GM06990 (cell line): ENCODE measurements at regions not wholly inside any gene's neighbourhood (a gene's known extent, or its start where the extent isn't known, plus 50 kb on each side); places are given as distances from the start of the nearest gene placed in this dataset.

Source experiments
- DNase-seq: peaks from one replicate; pipeline ENCODE4 v3.0.0-alpha.2; 2011; ENCODE audit not compliant: insufficient read length; ENCODE audit errors: extremely low read depth
- H3K27me3 ChIP-seq: replicated peaks from 2 replicates; pipeline ENCODE4 v1.6.0; 2011; ENCODE audit warnings: low read length; ENCODE audit not compliant: control insufficient read depth, insufficient read depth
- H3K36me3 ChIP-seq: 2 replicates; pipeline ENCODE4 v1.5.1; 2011; ENCODE audit warnings: low read length; ENCODE audit not compliant: control insufficient read depth, insufficient read depth
- H3K4me3 ChIP-seq: replicated peaks from 2 replicates; pipeline ENCODE4 v1.5.1; 2011; ENCODE audit warnings: low read depth, mild to moderate bottlenecking, control low read depth, low read length
- TF ChIP-seq, protein P1 (sequence below): IDR thresholded peaks from 2 replicates; pipeline ENCODE4 v1.5.1; 2011; ENCODE audit warnings: low read length, control low read depth, mild to moderate bottlenecking, inconsistent platforms; ENCODE audit not compliant: insufficient read depth, poor library complexity, severe bottlenecking

DNA sequence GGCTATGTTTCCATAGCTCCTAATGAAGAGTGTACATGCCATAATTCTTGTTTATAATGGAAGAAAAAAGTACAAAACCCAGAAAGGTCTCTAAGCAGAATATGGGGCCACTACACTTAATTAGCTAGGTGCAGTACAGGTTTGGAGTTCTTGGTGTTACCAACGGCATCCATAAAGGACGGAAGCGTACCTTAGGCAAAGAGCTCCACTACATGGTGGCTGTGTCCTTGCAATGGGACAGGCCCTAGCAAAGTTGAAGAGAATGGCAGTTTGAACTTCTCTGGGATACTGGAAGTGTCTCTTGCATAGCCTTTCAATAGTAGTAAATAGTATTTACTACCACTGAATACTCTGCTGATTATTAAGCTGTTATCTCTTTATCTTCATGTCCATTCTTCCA is 371.7 kb upstream of the MMS22L start:
- Histone ChIP-seq H3K27me3 (no peaks in the 10 kb centered on the region), H3K4me3 (no peak overlapping the region), H3K36me3 (no peaks in the 10 kb centered on the region)
- TF ChIP-seq, protein P1, sequence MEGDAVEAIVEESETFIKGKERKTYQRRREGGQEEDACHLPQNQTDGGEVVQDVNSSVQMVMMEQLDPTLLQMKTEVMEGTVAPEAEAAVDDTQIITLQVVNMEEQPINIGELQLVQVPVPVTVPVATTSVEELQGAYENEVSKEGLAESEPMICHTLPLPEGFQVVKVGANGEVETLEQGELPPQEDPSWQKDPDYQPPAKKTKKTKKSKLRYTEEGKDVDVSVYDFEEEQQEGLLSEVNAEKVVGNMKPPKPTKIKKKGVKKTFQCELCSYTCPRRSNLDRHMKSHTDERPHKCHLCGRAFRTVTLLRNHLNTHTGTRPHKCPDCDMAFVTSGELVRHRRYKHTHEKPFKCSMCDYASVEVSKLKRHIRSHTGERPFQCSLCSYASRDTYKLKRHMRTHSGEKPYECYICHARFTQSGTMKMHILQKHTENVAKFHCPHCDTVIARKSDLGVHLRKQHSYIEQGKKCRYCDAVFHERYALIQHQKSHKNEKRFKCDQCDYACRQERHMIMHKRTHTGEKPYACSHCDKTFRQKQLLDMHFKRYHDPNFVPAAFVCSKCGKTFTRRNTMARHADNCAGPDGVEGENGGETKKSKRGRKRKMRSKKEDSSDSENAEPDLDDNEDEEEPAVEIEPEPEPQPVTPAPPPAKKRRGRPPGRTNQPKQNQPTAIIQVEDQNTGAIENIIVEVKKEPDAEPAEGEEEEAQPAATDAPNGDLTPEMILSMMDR = no peak
- DNase-seq = no peak

DNA sequence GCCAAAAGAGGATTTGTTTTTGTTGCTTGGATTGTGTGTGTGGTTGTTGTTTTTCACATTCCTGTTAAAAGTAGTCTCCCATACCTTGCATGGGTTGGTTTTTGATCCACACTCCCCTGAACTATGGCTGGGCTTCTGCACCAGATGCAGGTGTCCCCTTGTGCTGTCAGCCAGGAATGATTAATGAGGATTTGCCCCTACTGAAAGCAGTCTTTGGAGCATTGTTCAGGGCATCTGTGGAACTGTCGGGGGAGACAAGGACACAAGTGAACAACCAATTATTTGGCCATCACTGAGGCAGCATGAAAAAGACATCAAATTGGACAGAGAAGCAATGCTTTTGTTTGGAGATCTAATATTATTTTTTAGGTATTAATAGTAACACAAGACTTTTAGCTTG is 373.2 kb upstream of the MMS22L start:
- Histone ChIP-seq H3K27me3 (no peaks in the 10 kb centered on the region), H3K4me3 (no peak overlapping the region), H3K36me3 (no peaks in the 10 kb centered on the region)
- no peak for DNase-seq
- TF ChIP-seq, protein P1 = no peak

DNA sequence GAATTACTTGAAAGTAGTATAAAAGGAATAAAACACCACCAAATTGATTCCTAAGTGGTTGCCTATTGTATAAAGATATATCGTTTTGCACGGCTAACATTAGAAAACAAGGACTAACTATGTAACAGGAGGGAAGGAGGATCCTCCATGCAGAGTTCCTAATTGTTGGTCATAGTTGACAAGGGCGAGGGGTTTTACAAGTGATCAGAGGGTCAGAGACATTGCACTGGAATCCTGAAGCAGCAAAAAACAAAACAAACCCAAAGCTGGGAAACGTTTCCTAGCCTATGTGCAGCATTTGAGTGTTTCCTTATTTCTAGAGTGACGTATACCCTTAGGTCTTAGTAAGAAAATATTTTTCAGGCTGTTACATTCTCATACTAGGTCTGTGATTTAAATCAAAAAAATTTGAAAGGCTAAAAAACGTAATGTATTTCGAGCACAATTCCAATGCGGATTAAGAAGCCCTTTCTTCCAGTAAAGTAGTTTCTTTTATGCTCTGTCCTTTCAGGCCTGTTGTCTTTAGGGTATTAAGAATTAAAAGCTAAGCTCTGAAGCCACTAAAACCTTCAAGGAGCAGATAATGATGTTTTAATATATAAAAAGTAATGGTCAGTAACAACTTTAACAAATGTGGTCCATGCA is 373.8 kb upstream of the MMS22L start:
- Histone ChIP-seq H3K4me3 (no peak overlapping the region), H3K36me3 (no peaks in the 10 kb centered on the region), H3K27me3 (no peaks in the 10 kb centered on the region)
- TF ChIP-seq, protein P1 = no peak
- DNase-seq = no peak

DNA sequence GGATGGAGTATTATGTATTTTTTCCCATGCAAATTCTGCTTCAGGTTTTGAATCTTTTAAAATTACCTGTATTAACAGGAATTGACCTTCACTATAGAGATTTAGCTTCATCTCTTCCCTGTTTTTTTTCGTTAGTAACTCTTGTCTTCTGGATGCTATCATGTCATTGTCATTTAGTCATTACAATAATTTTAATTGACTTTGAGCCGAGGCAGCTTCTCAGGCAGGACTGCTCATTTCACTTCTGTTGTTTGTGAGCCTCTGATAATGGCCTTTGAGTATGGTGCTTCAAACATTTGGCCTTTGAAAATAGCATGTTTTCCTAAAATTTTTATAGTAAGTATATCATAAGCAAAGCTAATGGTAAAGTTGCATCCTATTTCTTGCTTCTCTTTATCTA is 375.1 kb upstream of the MMS22L start:
- TF ChIP-seq, protein P1 = no peak

DNA sequence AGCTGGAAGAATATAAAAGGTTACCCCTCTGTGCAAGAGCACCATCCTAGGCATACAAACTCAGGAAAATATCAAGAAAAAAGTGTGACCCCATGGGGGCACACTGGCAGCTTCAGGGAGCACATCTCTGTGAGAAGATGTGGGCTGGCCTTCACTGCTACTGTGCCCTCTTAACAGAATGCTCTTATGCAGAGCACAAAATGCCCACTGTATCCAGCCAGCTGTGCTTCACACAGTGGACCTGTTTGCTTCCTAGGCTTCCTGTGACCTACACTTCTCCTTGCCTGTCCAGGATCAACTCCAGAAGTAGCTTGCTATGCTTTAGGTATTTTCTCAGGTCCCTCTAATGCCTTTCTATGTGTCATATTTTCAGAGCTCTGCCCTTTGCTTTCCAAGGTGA is 380.2 kb upstream of the MMS22L start:
- no peak overlapping the region for H3K4me3 ChIP-seq
- no peak for DNase-seq
- H3K36me3 ChIP-seq = no peaks in the 10 kb centered on the region
- no peaks in the 10 kb centered on the region for H3K27me3 ChIP-seq
- TF ChIP-seq, protein P1 = no peak

More for the DNA sequence above, 375.1 kb upstream of the MMS22L start:
- Histone ChIP-seq H3K4me3 (no peak overlapping the region), H3K36me3 (no peaks in the 10 kb centered on the region), H3K27me3 (no peaks in the 10 kb centered on the region)
- DNase-seq = no peak

DNA sequence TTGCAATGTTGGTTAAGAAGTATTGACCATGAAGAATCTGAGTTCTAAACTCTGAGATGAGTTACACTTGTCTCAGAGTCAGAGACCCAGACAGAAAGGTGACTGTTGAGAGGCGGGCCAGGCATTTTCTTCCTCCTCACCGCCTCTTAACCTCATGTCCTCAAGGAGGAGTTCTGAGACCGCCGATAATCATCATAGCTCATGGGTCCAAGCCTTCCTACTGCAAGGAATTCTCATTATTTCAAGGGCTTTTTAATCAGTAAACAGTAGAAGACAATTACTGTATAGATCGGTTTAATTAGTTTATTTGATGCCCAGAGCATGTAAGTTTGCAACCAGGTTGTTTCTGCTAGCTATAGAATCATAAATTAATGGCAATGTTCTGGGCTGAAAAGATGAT is 382.4 kb upstream of the MMS22L start:
- DNase-seq = no peak
- TF ChIP-seq, protein P1 = no peak

More for the DNA sequence above, 382.4 kb upstream of the MMS22L start:
- no peaks in the 10 kb centered on the region for H3K36me3 ChIP-seq
- H3K4me3 ChIP-seq = no peak overlapping the region
- H3K27me3 ChIP-seq = no peaks in the 10 kb centered on the region
